ENCODE measurements at regions not wholly inside any gene's neighbourhood (a gene's known extent, or its start where the extent isn't known, plus 50 kb on each side); places are given as distances from the start of the nearest gene placed in this dataset.

DNA sequence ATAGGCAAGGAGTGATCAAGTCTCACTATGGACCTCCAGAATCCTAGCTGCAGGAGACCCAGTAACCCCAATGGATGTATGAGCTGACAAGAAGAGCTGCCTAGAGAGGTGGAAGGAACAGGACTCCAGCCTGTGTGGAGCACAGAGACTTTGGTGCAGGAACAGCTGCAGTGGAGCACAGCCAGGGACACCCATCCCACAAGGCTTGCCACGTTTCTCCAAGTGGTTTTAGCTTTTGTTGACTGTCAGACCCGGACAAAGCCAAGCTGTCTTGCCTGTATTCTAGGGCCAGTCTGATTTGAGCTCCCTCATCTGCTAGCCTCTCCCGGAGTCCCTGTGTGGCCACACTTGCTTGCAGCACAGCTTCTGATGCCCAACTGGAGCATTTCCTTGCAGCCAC, 224.7 kb downstream of the CHRM2 start:
- TF ChIP-seq CTCF (IDR thresholded peaks at IDR 0.05) (no peak), POLR2AphosphoS5 (IDR thresholded peaks at IDR 0.05; ENCODE audit: low read depth, low read length) (no peak), REST (IDR thresholded peaks at IDR 0.05; ENCODE audit: insufficient read depth in 1 of 2, low read depth in 2 of 2, low read length in 1 of 2) (no peak), SIN3A (IDR thresholded peaks at IDR 0.05; ENCODE audit: borderline replicate concordance, insufficient read depth, low read depth, low read length) (no peak), TCF7L2 (IDR thresholded peaks at IDR 0.05; ENCODE audit: low read depth, low read length) (no peak)

Data from Panc1 (cell line).